ENCODE measurements at regions not wholly inside any gene's neighbourhood (a gene's known extent, or its start where the extent isn't known, plus 50 kb on each side); places are given as distances from the start of the nearest gene placed in this dataset.

DNA sequence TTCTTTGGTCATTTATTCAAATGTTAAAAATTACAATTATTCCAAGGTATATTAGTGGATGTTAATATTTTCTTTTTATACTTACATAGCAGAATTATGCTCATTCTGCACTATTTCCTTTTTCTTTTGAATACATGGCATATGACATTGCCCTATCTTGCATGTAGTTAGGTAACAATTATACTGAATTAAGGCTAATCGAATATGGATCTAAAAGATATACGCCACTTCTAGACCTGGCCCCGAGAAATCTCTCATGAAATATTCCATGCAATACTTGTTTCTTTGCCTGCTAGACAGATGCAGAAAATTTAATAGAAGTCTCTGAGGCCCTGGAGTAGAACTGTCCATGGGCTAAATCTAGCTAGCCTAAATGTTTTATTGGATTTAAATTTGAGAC lies 493.4 kb downstream of the OTOL1 start:
- in situ Hi-C loops (cut with MboI) (no loop called here), intact Hi-C loops (cut with micrococcal nuclease; ENCODE audit: unreplicated experiment) (no loop called here)
- no peaks in the 10 kb centered on the region for H3K36me3 ChIP-seq (ENCODE audit: control insufficient read depth in 2 of 2, insufficient read depth in 2 of 2, low read length in 1 of 2)
- H3K4me3 ChIP-seq, result no peak overlapping the region
- DNase-seq (ENCODE audit: low read depth, low spot score) (no peak), FAIRE-seq (no peak), ATAC-seq (no peak)
- ChIA-PET CTCF (no interaction called here), RAD21 (ENCODE audit: unreplicated experiment) (no interaction called here), POLR2A (no interaction called here), SMC1A (ENCODE audit: uncharacterized antibody, unreplicated experiment) (no interaction called here)
- no peaks in the 10 kb centered on the region for H3K27me3 ChIP-seq (replicated peaks in 1 of 2; ENCODE audit: control insufficient read depth in 2 of 2, insufficient read depth in 2 of 2, low read length in 1 of 2)
- no peaks in the 10 kb centered on the region for H3K79me2 ChIP-seq (ENCODE audit: control insufficient read depth, insufficient read depth, low read length)
- H3K9me3 ChIP-seq (replicated peaks; ENCODE audit: control insufficient read depth, insufficient read depth, low read length), result no peaks in the 10 kb centered on the region
- no peaks in the 10 kb centered on the region for H4K20me1 ChIP-seq (ENCODE audit: control insufficient read depth, insufficient read depth)
- no peaks in the 10 kb centered on the region for H3K4me1 ChIP-seq (ENCODE audit: control insufficient read depth, insufficient read depth, low read length)
- BruUV-seq (replicated peaks), result no TSS peak
- 28% methylated on average over 3 of the region's 3 CpGs for WGBS (ENCODE audit: insufficient coverage, insufficient replicate concordance, low lambda C conversion rate, missing lambda C conversion rate)
- H3K4me2 ChIP-seq (ENCODE audit: control insufficient read depth, insufficient read depth), result no peak overlapping the region
- no peak overlapping the region for H2AFZ ChIP-seq (ENCODE audit: control insufficient read depth, low read depth, low read length)
- no peak overlapping the region for H3K9ac ChIP-seq (ENCODE audit: control insufficient read depth, insufficient read depth, low read length)
- H3K27ac ChIP-seq (ENCODE audit: control insufficient read depth, insufficient read depth), result no peak overlapping the region
- TF ChIP-seq CHD1 (IDR thresholded peaks at IDR 0.05; ENCODE audit: low read depth, low read length) (no peak), PAX8 (IDR thresholded peaks at IDR 0.05) (no peak), SRF (IDR thresholded peaks at IDR 0.05; ENCODE audit: low read depth in 2 of 2, low read length in 2 of 2) (no peak), ZSCAN29 (IDR thresholded peaks at IDR 0.05) (no peak), MYB (IDR thresholded peaks at IDR 0.05; ENCODE audit: borderline replicate concordance, low read depth, low read length) (no peak), RBBP5 (conservative IDR thresholded peaks at IDR 0.05) (no peak), ETV6 (conservative IDR thresholded peaks at IDR 0.05 in 1 of 2, IDR thresholded peaks at IDR 0.05 in 1 of 2; ENCODE audit: borderline replicate concordance in 1 of 2, low read depth in 1 of 2) (no peak), BACH1 (IDR thresholded peaks at IDR 0.05; ENCODE audit: borderline replicate concordance) (no peak), RB1 (IDR thresholded peaks at IDR 0.05; ENCODE audit: borderline replicate concordance) (no peak), STAT3 (IDR thresholded peaks at IDR 0.05; ENCODE audit: low read depth, low read length) (no peak), RFX5 (IDR thresholded peaks at IDR 0.05; ENCODE audit: low read depth, low read length) (no peak), MEF2B (IDR thresholded peaks at IDR 0.05; ENCODE audit: partially characterized antibody, poor library complexity, severe bottlenecking) (no peak)
- TF ChIP-seq, protein P1, sequence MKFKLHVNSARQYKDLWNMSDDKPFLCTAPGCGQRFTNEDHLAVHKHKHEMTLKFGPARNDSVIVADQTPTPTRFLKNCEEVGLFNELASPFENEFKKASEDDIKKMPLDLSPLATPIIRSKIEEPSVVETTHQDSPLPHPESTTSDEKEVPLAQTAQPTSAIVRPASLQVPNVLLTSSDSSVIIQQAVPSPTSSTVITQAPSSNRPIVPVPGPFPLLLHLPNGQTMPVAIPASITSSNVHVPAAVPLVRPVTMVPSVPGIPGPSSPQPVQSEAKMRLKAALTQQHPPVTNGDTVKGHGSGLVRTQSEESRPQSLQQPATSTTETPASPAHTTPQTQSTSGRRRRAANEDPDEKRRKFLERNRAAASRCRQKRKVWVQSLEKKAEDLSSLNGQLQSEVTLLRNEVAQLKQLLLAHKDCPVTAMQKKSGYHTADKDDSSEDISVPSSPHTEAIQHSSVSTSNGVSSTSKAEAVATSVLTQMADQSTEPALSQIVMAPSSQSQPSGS (IDR thresholded peaks at IDR 0.05; ENCODE audit: low read length), result no peak
- TF ChIP-seq, protein P2, sequence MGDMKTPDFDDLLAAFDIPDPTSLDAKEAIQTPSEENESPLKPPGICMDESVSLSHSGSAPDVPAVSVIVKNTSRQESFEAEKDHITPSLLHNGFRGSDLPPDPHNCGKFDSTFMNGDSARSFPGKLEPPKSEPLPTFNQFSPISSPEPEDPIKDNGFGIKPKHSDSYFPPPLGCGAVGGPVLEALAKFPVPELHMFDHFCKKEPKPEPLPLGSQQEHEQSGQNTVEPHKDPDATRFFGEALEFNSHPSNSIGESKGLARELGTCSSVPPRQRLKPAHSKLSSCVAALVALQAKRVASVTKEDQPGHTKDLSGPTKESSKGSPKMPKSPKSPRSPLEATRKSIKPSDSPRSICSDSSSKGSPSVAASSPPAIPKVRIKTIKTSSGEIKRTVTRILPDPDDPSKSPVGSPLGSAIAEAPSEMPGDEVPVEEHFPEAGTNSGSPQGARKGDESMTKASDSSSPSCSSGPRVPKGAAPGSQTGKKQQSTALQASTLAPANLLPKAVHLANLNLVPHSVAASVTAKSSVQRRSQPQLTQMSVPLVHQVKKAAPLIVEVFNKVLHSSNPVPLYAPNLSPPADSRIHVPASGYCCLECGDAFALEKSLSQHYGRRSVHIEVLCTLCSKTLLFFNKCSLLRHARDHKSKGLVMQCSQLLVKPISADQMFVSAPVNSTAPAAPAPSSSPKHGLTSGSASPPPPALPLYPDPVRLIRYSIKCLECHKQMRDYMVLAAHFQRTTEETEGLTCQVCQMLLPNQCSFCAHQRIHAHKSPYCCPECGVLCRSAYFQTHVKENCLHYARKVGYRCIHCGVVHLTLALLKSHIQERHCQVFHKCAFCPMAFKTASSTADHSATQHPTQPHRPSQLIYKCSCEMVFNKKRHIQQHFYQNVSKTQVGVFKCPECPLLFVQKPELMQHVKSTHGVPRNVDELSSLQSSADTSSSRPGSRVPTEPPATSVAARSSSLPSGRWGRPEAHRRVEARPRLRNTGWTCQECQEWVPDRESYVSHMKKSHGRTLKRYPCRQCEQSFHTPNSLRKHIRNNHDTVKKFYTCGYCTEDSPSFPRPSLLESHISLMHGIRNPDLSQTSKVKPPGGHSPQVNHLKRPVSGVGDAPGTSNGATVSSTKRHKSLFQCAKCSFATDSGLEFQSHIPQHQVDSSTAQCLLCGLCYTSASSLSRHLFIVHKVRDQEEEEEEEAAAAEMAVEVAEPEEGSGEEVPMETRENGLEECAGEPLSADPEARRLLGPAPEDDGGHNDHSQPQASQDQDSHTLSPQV (IDR thresholded peaks at IDR 0.05), result no peak
- TF ChIP-seq, protein P3, sequence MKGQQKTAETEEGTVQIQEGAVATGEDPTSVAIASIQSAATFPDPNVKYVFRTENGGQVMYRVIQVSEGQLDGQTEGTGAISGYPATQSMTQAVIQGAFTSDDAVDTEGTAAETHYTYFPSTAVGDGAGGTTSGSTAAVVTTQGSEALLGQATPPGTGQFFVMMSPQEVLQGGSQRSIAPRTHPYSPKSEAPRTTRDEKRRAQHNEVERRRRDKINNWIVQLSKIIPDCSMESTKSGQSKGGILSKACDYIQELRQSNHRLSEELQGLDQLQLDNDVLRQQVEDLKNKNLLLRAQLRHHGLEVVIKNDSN (IDR thresholded peaks at IDR 0.05; ENCODE audit: borderline replicate concordance, extremely low read length, insufficient read depth, low read depth, low read length), result no peak
- TF ChIP-seq, protein P4, sequence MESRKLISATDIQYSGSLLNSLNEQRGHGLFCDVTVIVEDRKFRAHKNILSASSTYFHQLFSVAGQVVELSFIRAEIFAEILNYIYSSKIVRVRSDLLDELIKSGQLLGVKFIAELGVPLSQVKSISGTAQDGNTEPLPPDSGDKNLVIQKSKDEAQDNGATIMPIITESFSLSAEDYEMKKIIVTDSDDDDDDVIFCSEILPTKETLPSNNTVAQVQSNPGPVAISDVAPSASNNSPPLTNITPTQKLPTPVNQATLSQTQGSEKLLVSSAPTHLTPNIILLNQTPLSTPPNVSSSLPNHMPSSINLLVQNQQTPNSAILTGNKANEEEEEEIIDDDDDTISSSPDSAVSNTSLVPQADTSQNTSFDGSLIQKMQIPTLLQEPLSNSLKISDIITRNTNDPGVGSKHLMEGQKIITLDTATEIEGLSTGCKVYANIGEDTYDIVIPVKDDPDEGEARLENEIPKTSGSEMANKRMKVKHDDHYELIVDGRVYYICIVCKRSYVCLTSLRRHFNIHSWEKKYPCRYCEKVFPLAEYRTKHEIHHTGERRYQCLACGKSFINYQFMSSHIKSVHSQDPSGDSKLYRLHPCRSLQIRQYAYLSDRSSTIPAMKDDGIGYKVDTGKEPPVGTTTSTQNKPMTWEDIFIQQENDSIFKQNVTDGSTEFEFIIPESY (IDR thresholded peaks at IDR 0.05), result no peak
- TF ChIP-seq, protein P5, sequence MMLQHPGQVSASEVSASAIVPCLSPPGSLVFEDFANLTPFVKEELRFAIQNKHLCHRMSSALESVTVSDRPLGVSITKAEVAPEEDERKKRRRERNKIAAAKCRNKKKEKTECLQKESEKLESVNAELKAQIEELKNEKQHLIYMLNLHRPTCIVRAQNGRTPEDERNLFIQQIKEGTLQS (IDR thresholded peaks at IDR 0.05; ENCODE audit: borderline replicate concordance, extremely low read depth, low read depth, low read length), result no peak
